Panc1 (cell line): ENCODE measurements at regions not wholly inside any gene's neighbourhood (a gene's known extent, or its start where the extent isn't known, plus 50 kb on each side); places are given as distances from the start of the nearest gene placed in this dataset.

Experiments
- ATAC-seq: fragments of 200-7000 bp; cut with Tn5 transposase; 2 replicates; pipeline ENCODE4 v1.9.1; 2020; ENCODE audit warnings: mild to moderate bottlenecking, moderate library complexity
- BruUV-seq: library from RNA; stranded (reverse); fragments of 400-500 nt; replicated peaks from 2 replicates; lab custom pipeline; 2021; lab: Mats Ljungman, UMichigan
- CTCF ChIA-PET: fragments of 300-600 bp; sonication (Branson Sonifier 250); formaldehyde crosslinking; loops from one replicate; lab custom pipeline; 2022; ENCODE audit warnings: antibody characterized with exemption; lab: Charles Lee
- POLR2A ChIA-PET: fragments of 300-600 bp; sonication (Branson Sonifier 250); formaldehyde crosslinking; loops from one replicate; lab custom pipeline; 2022; ENCODE audit warnings: antibody characterized with exemption; lab: Charles Lee
- DNase-seq: peaks from one replicate; pipeline ENCODE4 v3.0.0-alpha.2; 2010; ENCODE audit warnings: low read depth, low spot score
- H3K27ac ChIP-seq: 2 replicates; pipeline ENCODE4 v1.5.1; 2011; ENCODE audit warnings: mild to moderate bottlenecking, low read length, inconsistent platforms
- H3K27me3 ChIP-seq: fragments of 200-500 bp; sonication (Bioruptor generic); 2 replicates; pipeline ENCODE4 v1.6.0; 2014; ENCODE audit warnings: low read length, inconsistent platforms; ENCODE audit not compliant: control insufficient read depth, insufficient read depth
- H3K36me3 ChIP-seq: fragments of 200-500 bp; sonication (Bioruptor generic); 2 replicates; pipeline ENCODE4 v1.5.1; 2014; ENCODE audit warnings: inconsistent platforms, mild to moderate bottlenecking, low read length, moderate library complexity; ENCODE audit not compliant: control insufficient read depth, insufficient read depth
- H3K4me1 ChIP-seq: 2 replicates; pipeline ENCODE4 v1.5.1; 2011; ENCODE audit warnings: inconsistent platforms, mild to moderate bottlenecking, low read length, moderate library complexity; ENCODE audit not compliant: control insufficient read depth, insufficient read depth
- H3K4me3 ChIP-seq, 2 experiments: 2 replicates each; pipeline ENCODE4 v1.5.1; 2011 to 2012; ENCODE audit warnings: low read depth in 2 of 2, low read length in 2 of 2, mild to moderate bottlenecking in 2 of 2, inconsistent platforms in 1 of 2, moderate library complexity in 1 of 2
- H3K9me3 ChIP-seq: fragments of 200-500 bp; sonication (Bioruptor generic); 2 replicates; pipeline ENCODE4 v1.5.1; 2014; ENCODE audit warnings: low read depth, mild to moderate bottlenecking, inconsistent platforms, low read length, moderate library complexity; ENCODE audit not compliant: control insufficient read depth, insufficient read depth
- CTCF ChIP-seq: fragments of 450-650 bp; IDR thresholded peaks from 2 replicates; pipeline ENCODE4 v1.5.1; 2017; ENCODE audit warnings: mild to moderate bottlenecking
- POLR2AphosphoS5 ChIP-seq: IDR thresholded peaks from 2 replicates; pipeline ENCODE4 v1.6.1; 2012; ENCODE audit warnings: mild to moderate bottlenecking, low read depth, low read length, moderate library complexity
- SIN3A ChIP-seq: IDR thresholded peaks from 2 replicates; pipeline ENCODE4 v1.6.1; 2012; ENCODE audit warnings: low read depth, mild to moderate bottlenecking, low read length, moderate library complexity, borderline replicate concordance; ENCODE audit not compliant: insufficient read depth
- TCF7L2 ChIP-seq: IDR thresholded peaks from 2 replicates; pipeline ENCODE4 v1.6.1; 2011; ENCODE audit warnings: mild to moderate bottlenecking, low read depth, low read length, inconsistent platforms
- in situ Hi-C: cut with HindIII; loops from 2 replicates; pipeline ENCODE4 v1.10.0; 2016; ENCODE audit warnings: low sequenced_read_pairs, low pct_unique_long_range_greater_than_20kb
- intact Hi-C: fragments of 100-400 bp; cut with micrococcal nuclease; formaldehyde crosslinking; loops from one replicate; pipeline ENCODE4 v1.10.0; 2022; ENCODE audit not compliant: unreplicated experiment
- TF ChIP-seq, protein P1 (sequence below), 2 experiments: IDR thresholded peaks; 2 replicates each; pipeline ENCODE4 v1.6.1; 2011 to 2012; ENCODE audit warnings: low read depth in 2 of 2, control low read depth in 1 of 2, low read length in 1 of 2, mild to moderate bottlenecking in 1 of 2, moderate library complexity in 1 of 2; ENCODE audit not compliant: insufficient read depth in 1 of 2

GRCh38 chr13:111620166-111620565, 299.7 kb downstream of the TEX29 start:
- Histone ChIP-seq H3K27ac (no peak overlapping the region), H3K4me3 (no peak overlapping the region), H3K4me1 (no peaks in the 10 kb centered on the region), H3K9me3 (no peaks in the 10 kb centered on the region), H3K36me3 (no peaks in the 10 kb centered on the region), H3K27me3 (peaks cover 2% of the 10 kb centered on the region; the same call in 1 of the 2 replicates)
- ChIA-PET CTCF (no interaction called here), POLR2A (no interaction called here)
- ATAC-seq = no peak
- intact Hi-C loops (no loop called here), in situ Hi-C loops (no loop called here)
- no peak for DNase-seq
- no TSS peak for BruUV-seq
- TF ChIP-seq, protein P1, sequence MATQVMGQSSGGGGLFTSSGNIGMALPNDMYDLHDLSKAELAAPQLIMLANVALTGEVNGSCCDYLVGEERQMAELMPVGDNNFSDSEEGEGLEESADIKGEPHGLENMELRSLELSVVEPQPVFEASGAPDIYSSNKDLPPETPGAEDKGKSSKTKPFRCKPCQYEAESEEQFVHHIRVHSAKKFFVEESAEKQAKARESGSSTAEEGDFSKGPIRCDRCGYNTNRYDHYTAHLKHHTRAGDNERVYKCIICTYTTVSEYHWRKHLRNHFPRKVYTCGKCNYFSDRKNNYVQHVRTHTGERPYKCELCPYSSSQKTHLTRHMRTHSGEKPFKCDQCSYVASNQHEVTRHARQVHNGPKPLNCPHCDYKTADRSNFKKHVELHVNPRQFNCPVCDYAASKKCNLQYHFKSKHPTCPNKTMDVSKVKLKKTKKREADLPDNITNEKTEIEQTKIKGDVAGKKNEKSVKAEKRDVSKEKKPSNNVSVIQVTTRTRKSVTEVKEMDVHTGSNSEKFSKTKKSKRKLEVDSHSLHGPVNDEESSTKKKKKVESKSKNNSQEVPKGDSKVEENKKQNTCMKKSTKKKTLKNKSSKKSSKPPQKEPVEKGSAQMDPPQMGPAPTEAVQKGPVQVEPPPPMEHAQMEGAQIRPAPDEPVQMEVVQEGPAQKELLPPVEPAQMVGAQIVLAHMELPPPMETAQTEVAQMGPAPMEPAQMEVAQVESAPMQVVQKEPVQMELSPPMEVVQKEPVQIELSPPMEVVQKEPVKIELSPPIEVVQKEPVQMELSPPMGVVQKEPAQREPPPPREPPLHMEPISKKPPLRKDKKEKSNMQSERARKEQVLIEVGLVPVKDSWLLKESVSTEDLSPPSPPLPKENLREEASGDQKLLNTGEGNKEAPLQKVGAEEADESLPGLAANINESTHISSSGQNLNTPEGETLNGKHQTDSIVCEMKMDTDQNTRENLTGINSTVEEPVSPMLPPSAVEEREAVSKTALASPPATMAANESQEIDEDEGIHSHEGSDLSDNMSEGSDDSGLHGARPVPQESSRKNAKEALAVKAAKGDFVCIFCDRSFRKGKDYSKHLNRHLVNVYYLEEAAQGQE (IDR thresholded peaks at IDR 0.05; ENCODE audit: insufficient read depth in 1 of 2, low read depth in 2 of 2, low read length in 1 of 2) = no peak
- no peak for TF ChIP-seq CTCF
- no peak for TF ChIP-seq POLR2AphosphoS5
- TF ChIP-seq SIN3A = no peak
- TF ChIP-seq TCF7L2 = no peak

DNA sequence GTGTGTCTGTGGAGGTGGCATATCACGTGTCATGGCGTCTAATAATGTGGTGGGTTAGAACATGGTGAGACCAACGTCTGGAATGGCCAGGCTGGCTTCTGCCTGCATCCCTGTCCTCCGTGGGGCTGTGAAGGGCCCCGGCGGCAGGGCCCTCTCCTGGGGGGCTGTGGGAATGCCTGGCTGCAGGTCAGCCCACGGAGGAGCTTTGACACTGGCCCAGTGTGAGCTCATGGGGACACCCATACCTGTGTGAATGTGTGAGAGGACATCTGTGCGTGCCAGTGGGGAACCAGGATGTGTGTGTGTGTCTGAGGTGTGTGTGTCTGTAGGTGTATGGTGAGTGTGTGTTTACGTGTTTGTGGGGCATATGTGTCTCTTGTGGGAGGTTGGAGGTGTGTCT, 300.1 kb downstream of the TEX29 start:
- TF ChIP-seq, protein P1 (IDR thresholded peaks at IDR 0.05; ENCODE audit: insufficient read depth in 1 of 2, low read depth in 2 of 2, low read length in 1 of 2) = no peak
- no peak for TF ChIP-seq CTCF
- TF ChIP-seq SIN3A = no peak
- no peak for TF ChIP-seq POLR2AphosphoS5
- no peak for TF ChIP-seq TCF7L2
- Histone ChIP-seq H3K4me1 (no peaks in the 10 kb centered on the region), H3K27me3 (peaks cover 2% of the 10 kb centered on the region; the same call in 1 of the 2 replicates), H3K27ac (no peak overlapping the region), H3K4me3 (no peak overlapping the region), H3K36me3 (no peaks in the 10 kb centered on the region), H3K9me3 (no peaks in the 10 kb centered on the region)
- DNase-seq = no peak
- ChIA-PET POLR2A (no interaction called here), CTCF (no interaction called here)
- no peak for ATAC-seq
- intact Hi-C loops (no loop called here), in situ Hi-C loops (no loop called here)
- BruUV-seq = no TSS peak
